GM21390 (cell line): ENCODE measurements at regions not wholly inside any gene's neighbourhood (a gene's known extent, or its start where the extent isn't known, plus 50 kb on each side); places are given as distances from the start of the nearest gene placed in this dataset.

Source experiments
- ATAC-seq: cut with Tn5 transposase; IDR thresholded peaks from one replicate; pipeline ENCODE4 v1.9.1; 2021; ENCODE audit not compliant: unreplicated experiment

DNA sequence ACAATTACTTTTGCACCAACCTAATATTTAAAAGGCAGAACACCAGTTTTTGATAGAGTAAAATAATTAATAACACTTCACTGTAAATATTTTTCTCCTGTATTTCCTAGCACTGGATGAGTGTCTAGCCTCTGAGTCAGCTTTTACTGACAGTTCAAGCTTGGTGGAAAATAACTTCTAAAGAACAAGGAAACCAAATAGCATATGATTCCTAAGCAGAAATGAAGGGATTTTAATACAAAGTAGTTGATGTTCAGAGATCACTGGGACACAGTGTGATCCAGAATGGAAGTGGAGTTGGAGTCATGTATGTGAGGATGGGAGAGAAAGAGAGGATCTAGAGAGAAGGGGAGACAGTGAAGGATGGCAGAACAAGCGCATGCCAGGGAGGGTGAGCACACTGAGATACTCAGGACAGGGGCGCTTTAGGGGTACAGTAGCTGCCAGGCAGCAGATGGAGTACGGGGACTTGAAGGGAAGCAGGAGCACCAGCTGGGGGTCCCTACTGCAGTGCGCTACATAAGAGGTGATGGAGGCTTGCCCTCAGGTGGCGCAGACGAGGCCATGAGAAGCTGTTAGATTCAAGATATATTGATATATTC is 117.9 kb upstream of the KLF6 start:
- peak; percentile 19 for ATAC-seq

DNA sequence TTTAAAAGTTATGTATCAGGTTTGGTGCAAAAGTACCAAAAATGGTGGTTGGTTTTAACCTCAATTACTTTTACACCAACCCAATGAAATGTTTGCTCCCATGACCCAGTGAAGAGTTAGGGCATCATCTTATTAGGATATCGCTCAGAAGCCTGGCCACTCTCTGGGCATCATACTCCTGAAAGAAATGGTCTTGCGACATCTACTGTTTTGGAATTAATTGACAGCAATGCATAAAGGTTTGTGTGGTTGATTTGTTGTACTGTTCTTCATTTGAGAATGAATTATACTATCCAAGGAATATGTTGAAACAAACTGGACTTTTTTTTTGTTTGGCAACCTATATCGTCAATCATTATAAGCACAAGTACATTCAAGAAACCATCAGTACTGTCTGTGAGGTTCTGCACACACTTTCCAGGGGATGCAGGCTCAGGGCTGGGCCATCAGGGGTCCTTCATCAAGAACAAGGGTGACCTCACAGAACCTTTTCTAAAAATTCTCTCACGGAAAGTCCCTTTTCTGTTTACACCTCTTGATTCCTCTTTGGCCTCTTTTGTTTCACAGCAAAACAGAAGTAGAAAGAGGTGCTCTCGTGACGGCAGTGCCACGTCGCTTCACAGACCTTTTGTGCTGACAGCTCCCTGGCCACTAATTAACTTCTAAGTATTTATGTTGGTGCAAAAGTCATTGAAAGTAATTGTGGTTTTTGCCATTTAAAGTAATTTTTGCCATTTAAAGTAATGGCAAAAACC is 117.2 kb upstream of the KLF6 start:
- peak; percentile 84 for ATAC-seq

DNA sequence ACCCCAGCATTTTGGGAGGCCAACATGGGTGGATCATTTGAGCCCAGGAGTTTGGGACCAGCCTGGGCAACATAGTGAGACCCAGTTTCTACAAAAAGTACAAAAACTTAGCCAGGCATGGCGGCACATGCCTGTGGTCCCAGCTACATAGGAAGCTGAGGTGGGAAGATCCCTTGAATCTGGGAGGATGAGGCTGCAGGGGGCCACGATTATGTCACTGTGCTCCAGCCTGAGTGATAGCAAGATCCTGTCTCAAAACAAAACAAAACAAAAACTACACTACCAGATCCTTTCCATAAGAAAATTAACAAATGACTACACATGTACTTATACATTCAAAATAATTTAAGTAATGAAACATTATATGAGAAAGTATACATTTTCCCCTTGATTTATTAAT is 116.4 kb upstream of the KLF6 start:
- no peak for ATAC-seq

DNA sequence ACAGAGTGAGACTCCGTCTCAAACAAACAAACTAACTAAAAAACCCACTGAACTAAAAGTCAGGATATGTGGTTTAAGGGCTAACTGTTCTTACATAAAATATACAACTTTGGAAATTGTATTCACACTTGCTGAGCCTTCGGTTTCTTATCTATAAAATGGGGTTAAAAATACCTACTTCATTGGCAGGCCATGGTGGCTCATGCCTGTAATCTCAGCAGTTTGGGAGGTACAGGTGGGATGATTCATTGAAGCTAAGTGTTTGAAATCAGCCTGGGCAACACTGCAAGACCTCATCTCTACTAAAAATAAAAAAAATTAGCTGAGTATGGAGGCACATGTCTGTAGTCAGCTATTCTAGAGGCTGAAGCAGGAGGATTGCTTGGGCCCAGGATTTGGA is 115.4 kb upstream of the KLF6 start:
- no peak for ATAC-seq

DNA sequence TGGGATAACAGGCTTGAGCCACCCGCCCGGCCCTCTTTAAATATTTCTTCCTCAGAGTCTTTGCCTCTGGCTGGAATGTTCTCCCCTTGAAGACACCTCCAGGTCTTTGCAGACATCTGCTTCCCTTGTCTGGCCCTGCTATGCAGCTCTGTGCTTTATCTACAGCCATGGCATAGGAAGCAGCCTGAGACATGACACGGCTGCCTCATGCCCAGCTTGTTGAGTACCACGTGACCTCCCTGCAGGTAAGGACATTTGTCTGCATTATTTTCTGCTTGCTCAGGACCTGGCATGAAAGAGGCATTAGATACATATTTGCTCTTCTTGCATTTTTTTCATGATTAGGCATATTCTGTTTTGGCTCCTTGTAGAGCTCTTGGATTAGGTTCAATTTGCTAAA is 113.8 kb upstream of the KLF6 start:
- ATAC-seq, result no peak

DNA sequence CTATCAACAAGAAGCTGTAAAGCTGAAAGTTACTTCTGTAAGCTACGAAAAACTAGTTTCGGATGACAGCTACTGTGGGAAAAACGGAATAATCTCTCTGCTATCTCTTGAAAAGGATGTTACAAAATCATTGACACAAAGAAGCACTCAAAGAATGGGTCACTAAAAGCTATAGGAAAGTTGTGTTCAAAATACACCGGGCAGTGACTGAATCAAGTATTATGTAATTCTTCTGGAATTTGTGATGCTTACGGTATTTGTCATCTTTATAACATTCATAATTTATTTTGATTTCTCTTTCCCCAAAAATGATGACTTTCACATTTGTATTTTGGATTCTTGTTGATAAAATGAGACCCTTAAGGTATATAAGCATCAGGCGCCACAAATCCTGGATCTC is 112.1 kb upstream of the KLF6 start:
- ATAC-seq, result no peak

DNA sequence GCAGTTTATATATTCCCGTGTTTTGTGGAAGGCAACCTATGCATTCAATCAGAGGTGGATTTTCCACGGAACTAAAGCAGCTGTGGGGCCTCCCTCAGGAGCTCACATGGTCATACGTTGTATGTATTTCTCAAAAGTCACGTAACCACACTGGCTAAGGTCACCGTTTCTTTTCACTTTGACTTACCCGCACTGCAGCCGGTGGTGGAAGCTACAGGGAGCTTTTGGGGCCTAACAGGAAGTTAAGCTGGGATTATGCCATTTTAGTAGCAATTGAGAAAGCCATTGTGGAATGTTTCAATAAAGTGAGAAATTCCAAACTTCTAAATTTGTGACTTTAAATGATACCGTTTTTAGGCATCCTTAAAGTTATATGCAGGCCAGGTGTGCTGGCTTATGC is 111.2 kb upstream of the KLF6 start:
- ATAC-seq, result no peak

DNA sequence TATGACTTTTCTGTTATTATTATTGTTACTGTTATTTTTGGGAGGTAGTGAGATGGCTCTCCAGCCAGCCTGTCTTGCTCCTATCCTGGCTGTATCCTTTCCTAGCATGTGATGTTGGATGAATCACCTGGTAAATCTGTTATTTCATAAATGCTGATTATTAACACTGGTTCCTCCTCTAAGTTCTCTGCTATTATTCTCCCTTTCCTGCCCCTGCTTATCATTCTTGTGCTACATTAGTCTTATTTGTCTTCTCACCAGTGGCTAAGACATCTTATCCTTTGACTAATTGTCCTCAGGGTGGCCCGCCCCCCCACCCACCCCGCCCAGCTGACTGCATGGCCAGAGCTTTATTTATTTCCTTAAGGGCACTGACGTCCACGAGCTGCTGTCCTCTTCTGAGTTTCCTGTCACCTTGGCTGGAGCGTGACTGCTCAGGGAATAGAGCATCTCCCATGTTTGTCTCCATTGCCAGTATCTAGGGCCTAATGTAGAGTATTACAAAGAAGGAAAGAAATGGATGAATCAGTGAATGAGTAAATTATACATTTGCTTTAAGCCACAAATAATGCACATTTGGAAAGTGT is 110.1 kb upstream of the KLF6 start:
- no peak for ATAC-seq

DNA sequence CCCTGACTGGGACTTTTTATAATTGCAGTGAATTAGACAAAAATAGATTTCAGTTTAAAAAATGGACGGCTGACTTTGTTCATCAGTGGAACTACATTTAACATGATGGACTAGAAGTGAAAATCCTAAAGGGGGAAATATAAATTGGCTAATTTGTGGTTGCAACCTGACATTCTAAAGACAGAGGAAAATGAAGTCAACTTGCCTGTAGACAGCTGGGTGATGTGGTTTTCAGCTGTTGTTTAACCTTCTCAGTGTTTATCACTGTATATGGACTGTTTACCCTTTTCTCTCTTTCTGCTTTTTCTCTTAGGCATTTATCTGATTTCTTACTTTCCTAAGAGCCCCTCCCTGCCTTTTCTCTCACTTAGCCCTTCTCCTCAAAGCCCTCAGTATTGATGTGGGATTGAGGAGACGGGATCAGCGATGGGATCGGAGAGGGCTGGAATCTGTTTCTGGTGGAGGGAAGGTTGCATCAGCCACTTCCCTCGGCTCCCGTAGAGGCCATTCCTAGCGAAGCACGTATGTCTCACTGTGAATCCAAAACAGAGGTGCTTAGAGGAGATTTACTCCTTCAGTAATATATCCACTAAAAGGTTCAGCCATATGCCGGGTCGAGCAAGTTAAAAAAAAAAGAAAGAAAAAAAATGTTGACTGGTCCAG is 109.0 kb upstream of the KLF6 start:
- ATAC-seq, result no peak

DNA sequence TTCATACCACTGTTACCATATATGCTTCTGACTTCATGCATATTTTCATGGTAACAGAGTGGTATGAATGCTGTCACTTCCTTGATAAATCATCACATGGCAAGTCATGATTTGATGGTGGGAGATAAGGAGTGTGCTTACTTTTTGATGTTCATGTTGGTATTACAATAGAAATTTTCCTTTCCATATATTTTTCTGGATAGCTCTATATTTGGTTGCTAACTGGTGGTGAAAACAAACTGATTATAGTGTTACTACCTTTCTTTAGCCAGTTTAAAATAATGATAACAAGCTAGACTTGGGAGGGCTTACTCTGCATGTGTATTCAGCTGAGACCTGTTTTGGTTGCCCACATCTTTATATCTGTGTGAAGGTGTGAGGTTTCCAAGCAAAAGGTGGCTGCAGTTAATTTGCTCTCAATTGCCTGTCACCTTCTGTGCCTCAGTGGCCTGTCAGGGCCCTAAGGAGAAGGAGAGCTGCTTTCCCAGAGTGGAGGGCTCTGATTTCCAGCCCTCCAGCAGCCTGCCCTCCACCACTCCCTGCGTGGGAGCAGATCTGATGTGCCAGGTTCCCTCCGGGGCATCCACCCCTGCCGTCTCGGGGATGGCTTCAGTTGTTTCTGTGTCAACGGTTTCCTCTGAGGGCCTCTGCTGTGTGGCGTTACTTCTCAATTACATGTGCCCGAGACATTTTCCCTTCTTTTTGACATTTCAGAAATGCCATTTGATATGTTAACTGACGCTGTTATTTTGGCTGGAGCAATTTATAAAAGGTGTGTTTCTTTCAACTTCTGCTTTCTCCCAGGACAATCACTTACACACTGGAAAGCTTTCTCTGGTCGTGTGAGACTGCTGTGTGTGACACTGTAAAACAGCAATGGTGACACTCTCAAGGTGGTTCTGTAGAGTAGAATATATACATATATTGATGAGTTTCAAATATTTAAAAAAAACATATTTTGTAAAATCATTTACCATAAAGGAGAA is 107.7 kb upstream of the KLF6 start:
- no peak for ATAC-seq

DNA sequence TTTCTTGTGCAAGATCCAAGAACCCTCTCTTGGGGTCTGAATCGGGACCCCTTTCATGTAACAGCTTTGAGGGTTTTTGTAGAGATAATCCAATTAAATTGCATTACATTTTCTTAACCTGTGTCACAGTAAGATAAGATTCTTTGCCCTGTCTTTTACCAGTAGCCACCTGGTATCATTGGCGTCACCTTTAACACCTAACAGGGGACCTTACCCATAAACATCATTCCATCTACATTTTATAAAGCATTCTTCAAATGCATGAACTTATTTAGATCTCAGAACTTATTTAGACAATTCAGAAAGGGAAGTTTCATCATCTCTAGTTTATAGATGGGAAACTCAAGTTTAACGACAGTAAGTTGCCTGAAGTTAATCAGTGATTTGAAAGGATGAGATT is 106.4 kb upstream of the KLF6 start:
- no peak for ATAC-seq

DNA sequence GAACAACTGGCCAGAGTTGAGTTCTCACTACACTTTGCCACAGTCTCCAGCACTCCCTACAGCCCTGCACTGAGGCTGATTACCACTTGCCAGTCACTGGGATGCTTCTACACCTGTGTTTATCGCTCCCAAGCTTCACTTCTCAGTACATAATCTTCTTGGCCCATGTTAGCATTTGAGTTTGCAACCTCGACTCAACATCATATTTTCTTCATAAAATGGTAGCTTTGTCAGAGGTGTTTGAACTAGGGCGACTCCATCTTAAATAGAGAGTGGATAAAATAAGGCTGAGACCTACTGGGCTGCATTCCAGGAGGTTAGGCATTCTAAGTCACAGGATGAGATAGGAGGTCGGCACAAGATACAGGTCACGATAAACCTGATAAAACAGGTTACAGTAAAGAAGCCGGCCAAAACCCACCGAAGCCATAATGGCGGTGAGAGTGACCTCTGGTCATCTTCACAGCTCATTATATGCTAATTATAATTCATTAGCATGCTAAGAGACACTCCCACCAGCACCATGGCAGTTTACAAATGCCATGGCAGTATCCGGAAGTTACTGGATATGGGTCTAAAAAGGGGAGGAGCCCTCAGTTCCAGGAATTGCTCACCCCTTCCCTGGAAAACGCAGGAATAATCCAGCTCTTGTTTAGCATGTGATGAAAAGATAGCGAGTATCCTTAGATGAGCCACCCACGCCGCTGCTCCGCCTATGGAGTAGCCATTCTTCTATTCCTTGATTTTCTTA is 105.8 kb upstream of the KLF6 start:
- ATAC-seq, result no peak

DNA sequence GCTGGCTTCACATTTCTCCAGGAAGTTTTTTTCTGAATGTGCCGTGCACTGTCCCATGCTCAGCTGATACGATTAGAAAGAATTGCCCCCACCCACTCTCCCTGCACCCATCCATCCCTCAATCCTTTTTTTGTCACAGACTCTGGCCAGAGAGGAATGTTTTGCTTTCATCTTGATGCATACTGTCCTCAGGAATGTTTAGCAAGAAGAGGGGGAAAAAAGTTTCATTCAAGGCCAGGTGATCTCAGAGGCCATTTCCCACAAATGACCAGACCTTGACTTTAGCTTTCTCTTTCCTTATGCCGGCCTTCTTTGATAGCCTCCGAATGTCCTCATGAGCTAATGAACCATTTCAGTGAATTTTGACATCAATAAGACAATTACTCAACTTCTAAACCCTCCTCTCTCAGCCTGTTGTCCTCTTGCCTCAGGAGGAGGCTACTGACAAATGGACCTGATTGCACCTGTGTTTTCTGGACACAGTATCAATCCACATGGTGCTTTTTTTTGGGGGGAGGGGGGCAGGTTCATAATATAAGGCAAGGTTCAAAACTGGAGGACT is 105.0 kb upstream of the KLF6 start:
- ATAC-seq, result no peak

DNA sequence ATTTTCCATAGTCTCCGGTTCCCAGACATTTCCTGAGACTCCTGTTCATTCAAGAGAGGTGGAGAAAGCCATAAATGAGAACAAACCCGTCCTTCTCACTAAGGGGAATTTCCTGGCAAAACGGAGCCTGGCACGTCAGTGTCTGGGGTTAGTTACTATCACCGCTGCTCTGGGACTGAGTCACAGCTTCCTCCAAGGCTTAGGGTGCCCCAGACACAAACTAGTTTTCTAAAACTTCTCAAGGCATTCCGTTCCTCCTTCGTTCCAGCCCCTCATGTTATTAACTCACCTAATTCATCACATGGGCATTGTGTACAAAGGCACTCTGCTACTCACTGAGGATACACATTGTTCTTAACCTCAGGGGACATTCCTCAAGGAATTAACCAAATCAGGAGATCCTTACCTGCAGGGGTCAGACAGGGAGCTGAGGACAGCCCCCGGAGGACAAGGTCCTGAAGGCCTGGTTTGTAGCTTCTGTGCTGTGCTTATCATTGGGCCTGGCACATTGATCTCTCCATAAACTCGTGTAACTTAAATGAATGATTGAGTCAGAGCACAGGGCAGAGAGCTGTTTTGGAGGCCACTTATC is 103.0 kb upstream of the KLF6 start:
- ATAC-seq, result peak; percentile 73

DNA sequence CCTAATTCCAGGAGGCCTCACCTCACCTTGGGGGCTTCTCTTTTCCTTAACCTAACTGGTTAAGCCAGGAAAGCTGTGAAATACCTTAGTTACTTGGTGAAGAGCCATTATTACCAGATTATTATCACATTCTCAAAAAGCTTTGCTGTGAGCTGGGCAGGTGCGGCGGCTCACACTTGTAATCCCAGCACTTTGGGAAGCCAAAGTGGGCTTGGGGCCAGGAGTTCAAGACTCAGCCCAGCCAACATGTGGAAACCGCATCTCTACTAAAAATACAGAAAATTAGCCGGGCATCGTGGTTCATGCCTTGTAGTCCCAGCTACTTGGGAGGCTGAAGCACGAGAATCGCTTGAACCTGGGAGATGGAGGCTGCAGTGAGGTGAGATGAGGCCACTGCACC is 102.4 kb upstream of the KLF6 start:
- no peak for ATAC-seq

DNA sequence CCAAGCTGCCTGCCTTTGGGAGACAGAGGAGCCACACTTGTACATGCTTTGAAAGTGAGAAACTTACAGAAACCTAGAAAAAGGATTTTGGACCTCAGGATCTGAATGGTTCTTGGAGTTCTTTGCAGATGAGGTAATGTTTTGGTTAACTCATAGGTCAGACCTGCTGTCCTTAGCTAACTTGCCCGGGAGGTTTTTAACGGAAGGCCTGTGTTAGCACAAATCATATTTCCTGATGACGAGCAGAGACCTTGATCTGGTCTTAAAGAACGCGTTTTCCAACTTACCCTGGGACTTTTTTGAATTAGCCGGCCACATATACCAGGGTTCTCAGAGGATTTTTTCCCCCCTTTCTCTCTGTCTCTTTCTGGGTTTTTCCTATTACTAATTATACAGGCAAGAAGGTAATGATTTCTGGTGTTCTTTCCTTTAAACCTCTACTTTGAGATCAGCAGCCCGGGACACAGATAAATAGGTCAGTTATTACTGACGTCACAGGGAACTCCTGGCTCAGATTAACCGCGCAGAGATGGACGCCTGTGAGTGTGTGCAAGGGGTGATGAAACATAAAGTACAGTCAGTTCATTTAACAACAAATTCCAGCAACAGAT is 101.7 kb upstream of the KLF6 start:
- ATAC-seq, result no peak

DNA sequence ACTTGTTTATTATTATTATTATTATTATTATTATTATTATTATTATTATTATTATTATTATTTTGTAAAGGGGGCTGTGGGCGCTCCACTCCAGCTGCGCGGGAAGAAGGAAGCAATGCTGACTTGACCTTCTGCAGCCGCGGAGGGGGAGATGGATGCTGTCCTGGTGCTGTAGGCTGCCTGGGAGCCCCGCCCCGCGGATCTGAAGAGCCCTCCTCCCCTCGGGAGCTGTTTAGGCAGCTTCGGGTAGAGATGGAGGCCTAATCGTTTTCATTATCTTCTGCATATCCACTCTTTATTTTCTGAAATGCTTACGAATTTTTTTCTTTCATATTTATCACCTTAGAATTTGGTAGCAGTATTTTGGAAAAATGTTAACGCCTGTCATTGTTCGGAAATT is 101.2 kb upstream of the KLF6 start:
- no peak for ATAC-seq

DNA sequence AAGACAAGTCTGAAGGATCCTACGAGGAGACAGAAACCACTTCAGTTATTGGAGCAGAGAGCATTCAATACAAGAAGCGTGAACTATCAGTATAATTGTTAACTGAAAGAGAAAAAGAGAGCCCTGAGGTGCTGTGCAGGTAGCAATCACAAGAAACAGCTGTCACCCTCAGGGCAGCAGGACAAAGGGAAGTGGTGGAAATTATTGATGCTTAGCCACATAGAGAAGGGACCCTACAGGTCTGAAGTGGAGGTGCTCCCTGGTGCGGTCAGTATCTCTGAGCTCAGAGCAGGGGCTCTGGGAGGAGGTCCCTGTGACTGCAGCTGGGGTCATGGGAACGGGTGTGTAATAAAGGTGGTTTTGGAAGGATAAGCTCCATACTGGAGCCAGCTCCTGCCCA is 97.8 kb upstream of the KLF6 start:
- no peak for ATAC-seq

DNA sequence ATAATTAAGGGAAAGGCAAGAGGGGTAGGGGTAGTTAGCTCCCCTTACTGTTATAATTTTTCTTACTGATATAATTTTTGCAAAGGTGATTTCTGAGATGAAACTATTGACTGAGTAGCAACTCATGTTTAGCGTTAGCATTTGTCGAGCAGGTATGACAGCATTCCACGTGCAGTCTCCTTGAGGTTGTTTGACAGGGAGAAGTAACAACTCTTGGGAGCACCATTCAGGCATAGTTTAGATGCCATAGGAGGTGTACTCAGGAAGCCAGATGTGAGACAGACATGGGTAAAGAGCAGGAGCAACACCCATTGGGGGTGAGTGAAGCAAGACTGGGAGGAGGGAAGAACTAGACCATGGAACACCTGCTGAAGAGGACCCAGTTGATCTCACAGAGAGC is 96.6 kb upstream of the KLF6 start:
- no peak for ATAC-seq
